HL-60 (cell line): ENCODE measurements at regions not wholly inside any gene's neighbourhood (a gene's known extent, or its start where the extent isn't known, plus 50 kb on each side); places are given as distances from the start of the nearest gene placed in this dataset.

Experiments
- DNase-seq, 2 experiments: peaks; one replicate each; pipeline ENCODE4 v3.0.0-alpha.2; 2010 to 2020; ENCODE audit warnings: low read depth in 1 of 2, low spot score in 1 of 2
- H3K27ac ChIP-seq: fragments of 250-450 bp; sonication (Bioruptor Pico); replicated peaks from 2 replicates; pipeline ENCODE4 v1.5.1; 2020; ENCODE audit warnings: mild to moderate bottlenecking, moderate library complexity
- H3K27me3 ChIP-seq: fragments of 250-450 bp; sonication (Bioruptor Pico); 2 replicates; pipeline ENCODE4 v1.5.1; 2021; ENCODE audit warnings: mild to moderate bottlenecking, moderate library complexity; ENCODE audit not compliant: insufficient read depth, poor library complexity, severe bottlenecking
- H3K4me3 ChIP-seq: replicated peaks from 2 replicates; pipeline ENCODE4 v1.5.1; 2011; ENCODE audit warnings: mild to moderate bottlenecking, control low read depth, low read length; ENCODE audit not compliant: insufficient read depth
- CTCF ChIP-seq: IDR thresholded peaks from one replicate; pipeline ENCODE4 v1.5.1; 2011; ENCODE audit warnings: low read length, control low read depth, inconsistent platforms; ENCODE audit not compliant: insufficient read depth
- GABPA ChIP-seq: IDR thresholded peaks from 2 replicates; pipeline ENCODE4 v1.6.1; 2012; ENCODE audit warnings: low read depth
- POLR2AphosphoS5 ChIP-seq: IDR thresholded peaks from 2 replicates; pipeline ENCODE4 v1.6.1; 2012; ENCODE audit warnings: low read depth
- REST ChIP-seq: IDR thresholded peaks from 2 replicates; pipeline ENCODE4 v1.6.1; 2012; ENCODE audit warnings: low read depth; ENCODE audit not compliant: insufficient replicate concordance
- SPI1 ChIP-seq: IDR thresholded peaks from 2 replicates; pipeline ENCODE4 v1.6.1; 2012; ENCODE audit warnings: low read depth, mild to moderate bottlenecking, borderline replicate concordance

- DNase-seq = no peak
- no peak overlapping the region for H3K27ac ChIP-seq
- no peak for TF ChIP-seq REST
- no peak for TF ChIP-seq POLR2AphosphoS5
- no peak for TF ChIP-seq GABPA
- no peak for TF ChIP-seq CTCF
- TF ChIP-seq SPI1 = no peak
- H3K4me3 ChIP-seq = no peak overlapping the region
- H3K27me3 ChIP-seq = no peaks in the 10 kb centered on the region
Observed at GRCh38 chr16:17628983-17629382, 158.2 kb upstream of the XYLT1 start.

- TF ChIP-seq SPI1 (no peak), REST (no peak), GABPA (no peak), POLR2AphosphoS5 (no peak), CTCF (no peak)
- Histone ChIP-seq H3K4me3 (no peak overlapping the region), H3K27me3 (no peaks in the 10 kb centered on the region), H3K27ac (no peak overlapping the region)
- no peak for DNase-seq
Observed at GRCh38 chr16:17622366-17622765, 151.6 kb upstream of the XYLT1 start.

GRCh38 chr16:17619261-17619660 lies 148.5 kb upstream of the XYLT1 start:
- DNase-seq = no peak

More at GRCh38 chr16:17619261-17619660, 148.5 kb upstream of the XYLT1 start:
- no peak overlapping the region for H3K27ac ChIP-seq
- no peaks in the 10 kb centered on the region for H3K27me3 ChIP-seq
- TF ChIP-seq REST = no peak
- no peak for TF ChIP-seq POLR2AphosphoS5
- TF ChIP-seq CTCF = no peak
- TF ChIP-seq GABPA = no peak
- no peak for TF ChIP-seq SPI1
- H3K4me3 ChIP-seq = no peak overlapping the region
